ENCODE measurements at regions not wholly inside any gene's neighbourhood (a gene's known extent, or its start where the extent isn't known, plus 50 kb on each side); places are given as distances from the start of the nearest gene placed in this dataset.

DNA sequence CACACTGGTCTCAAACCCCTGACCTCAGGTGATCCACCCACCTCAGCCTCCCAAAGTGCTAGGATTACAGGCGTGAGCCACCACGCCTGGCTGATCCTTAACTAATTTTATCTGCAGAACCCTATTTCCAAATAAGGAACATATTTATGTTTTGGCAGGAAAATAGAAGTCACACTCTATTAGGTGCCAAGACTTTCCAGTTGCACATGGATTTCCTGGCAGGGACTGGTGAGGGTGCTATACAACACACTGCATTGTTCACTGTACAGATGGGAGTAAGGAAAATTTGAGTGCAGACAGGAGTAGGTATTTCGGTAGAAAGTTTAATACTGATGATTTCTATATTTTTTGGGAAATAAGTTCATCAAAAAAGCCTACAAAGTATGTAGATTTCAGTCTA, 605.3 kb upstream of the B3GALT2 start:
- Mint-ChIP-seq H3K27me3 (ENCODE audit: low read depth) (no peaks in the 10 kb centered on the region), H3K9me3 (peaks cover 4% of the 10 kb centered on the region), H3K4me3 (no peak overlapping the region), H3K4me1 (ENCODE audit: low read depth) (peaks cover 1% of the 10 kb centered on the region), H3K27ac (no peak overlapping the region), H3K36me3 (ENCODE audit: low read depth) (no peaks in the 10 kb centered on the region)
- no peak for DNase-seq (ENCODE audit: low spot score)

DNA sequence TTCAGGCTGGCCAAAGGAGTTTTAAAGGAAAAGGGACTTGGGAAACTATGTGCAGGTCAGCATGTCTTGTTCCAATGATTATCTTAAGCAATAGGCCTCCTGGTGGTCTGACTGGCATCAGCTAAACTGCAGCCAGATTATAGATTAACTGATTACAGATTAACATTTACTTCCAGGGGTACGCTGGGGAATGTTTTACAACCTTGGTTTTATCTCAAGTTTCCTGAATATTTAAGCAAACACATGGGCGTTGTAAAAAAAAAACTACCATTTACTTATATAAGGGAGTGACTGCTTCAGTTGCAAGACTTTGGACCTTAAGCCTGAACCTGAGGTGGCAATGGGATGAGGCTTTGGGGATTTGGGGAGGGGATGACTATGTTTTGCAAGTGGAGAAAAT, 600.6 kb upstream of the B3GALT2 start:
- Mint-ChIP-seq H3K9me3 (no peaks in the 10 kb centered on the region), H3K27ac (no peak overlapping the region), H3K36me3 (ENCODE audit: low read depth) (no peaks in the 10 kb centered on the region), H3K27me3 (ENCODE audit: low read depth) (no peaks in the 10 kb centered on the region), H3K4me3 (no peak overlapping the region), H3K4me1 (ENCODE audit: low read depth) (no peaks in the 10 kb centered on the region)
- no peak for DNase-seq (ENCODE audit: low spot score)

DNA sequence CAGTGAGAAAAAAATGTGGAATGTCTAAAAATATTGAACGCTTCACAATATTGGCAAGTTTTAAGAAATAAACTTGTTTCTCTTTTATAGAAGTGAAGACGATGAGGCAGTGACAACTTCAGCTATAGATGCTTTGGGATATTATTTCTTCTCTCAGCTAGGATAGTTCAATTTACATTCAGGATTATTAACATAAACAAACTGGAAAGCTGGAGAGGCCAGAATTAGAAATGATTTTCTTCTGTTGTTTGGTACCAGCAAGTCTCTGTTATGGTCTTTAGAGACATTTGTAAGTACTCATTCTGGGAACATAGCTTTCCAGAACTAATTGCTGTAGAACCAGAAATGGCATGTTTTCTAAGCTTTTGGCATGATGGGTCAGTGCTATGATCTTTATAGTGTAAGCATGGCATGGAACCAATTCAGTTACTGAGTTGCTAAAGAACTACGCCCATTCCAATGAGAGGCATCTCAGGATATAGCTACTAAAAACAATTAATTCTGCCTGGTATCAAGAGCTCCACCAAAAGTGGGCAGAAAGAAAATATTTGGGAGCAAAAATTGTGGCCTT, 599.5 kb upstream of the B3GALT2 start:
- DNase-seq (ENCODE audit: low spot score): no peak
- Mint-ChIP-seq H3K4me3 (no peak overlapping the region), H3K27me3 (ENCODE audit: low read depth) (no peaks in the 10 kb centered on the region), H3K4me1 (ENCODE audit: low read depth) (no peaks in the 10 kb centered on the region), H3K9me3 (no peaks in the 10 kb centered on the region), H3K36me3 (ENCODE audit: low read depth) (no peaks in the 10 kb centered on the region), H3K27ac (no peak overlapping the region)

DNA sequence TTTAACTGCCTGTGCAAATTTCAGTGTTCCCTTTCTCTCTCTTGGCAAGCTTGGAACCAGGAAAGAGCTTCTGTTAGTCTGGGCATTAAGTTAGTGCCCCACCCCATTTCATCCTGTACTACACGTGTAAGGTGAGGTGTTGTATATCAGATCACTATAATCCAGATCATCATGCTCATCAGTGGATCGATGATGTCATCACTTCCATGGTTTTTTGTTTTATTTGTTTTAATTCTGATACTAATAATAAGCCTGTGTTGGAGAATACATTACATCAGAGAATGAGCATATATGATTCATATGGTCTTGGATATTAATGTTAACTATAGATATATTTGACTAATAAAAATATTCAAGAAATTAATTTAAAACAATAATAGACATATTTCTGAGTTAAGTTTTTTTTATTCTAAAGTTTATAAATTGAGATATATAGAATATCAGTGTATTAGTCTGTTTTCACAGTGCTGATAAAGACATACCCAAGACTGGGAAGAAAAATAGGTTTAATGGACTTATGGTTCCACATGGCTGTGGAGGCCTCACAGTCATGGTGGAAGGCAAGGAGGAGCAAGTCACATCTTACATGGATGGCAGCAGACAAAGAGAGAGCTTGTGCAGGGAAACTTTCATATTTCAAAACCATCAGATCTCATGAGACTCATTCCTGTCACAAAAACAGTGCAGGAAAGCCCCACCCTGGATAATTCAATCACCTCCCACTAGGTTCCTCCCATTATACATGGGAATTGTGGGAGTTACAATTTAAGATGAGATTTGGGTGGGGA, 588.3 kb upstream of the B3GALT2 start:
- no peak overlapping the region for H3K27ac Mint-ChIP-seq
- no peaks in the 10 kb centered on the region for H3K27me3 Mint-ChIP-seq (ENCODE audit: low read depth)
- H3K9me3 Mint-ChIP-seq: peaks cover 35% of the 10 kb centered on the region
- no peak overlapping the region for H3K4me3 Mint-ChIP-seq
- no peak for DNase-seq (ENCODE audit: low spot score)
- H3K4me1 Mint-ChIP-seq (ENCODE audit: low read depth): peaks cover 6% of the 10 kb centered on the region
- peaks cover 7% of the 10 kb centered on the region for H3K36me3 Mint-ChIP-seq (ENCODE audit: low read depth)

DNA sequence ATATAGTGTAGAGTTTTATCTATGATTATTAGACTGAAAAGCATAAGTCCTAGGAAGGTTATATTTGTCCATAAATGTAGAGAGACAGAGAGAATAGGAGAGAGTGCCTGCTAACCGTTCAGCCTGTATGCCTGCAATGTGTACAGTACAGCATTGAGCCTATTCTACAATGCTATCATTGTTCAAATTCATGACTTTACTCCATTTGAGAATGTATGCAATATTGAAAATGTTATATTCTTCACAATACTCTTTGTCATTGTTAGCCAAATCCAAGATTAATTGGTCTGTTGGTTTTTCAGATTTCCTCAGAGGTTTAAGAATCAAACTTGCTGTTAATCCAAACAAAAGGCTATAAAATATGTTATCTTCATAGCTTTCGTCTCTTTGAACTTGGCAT, 585.2 kb upstream of the B3GALT2 start:
- H3K27ac Mint-ChIP-seq: no peak overlapping the region
- peaks cover 6% of the 10 kb centered on the region for H3K4me1 Mint-ChIP-seq (ENCODE audit: low read depth)
- no peak overlapping the region for H3K4me3 Mint-ChIP-seq
- H3K27me3 Mint-ChIP-seq (ENCODE audit: low read depth): no peaks in the 10 kb centered on the region
- H3K9me3 Mint-ChIP-seq: peaks cover 32% of the 10 kb centered on the region
- no peak for DNase-seq (ENCODE audit: low spot score)
- peaks cover 7% of the 10 kb centered on the region for H3K36me3 Mint-ChIP-seq (ENCODE audit: low read depth)

DNA sequence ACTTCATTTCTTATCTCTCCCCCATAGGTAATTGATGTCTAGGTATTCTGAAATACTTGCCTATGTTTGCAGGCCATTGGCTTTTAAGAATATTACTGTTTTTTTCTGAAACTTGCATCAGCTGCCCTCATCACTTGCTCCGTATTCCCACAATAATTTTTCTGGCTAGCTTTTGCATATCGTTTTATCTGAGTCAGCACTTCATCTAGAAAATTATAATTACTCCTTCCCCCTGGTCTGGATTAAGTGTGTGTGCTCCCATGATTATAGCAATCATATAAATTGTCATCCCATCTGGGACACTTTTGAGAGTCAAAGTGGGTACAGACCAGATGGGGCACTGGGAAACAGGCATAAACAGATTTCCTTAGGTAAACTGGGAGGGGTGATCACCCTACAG, 583.2 kb upstream of the B3GALT2 start:
- H3K4me1 Mint-ChIP-seq (ENCODE audit: low read depth): peaks cover 6% of the 10 kb centered on the region
- H3K4me3 Mint-ChIP-seq: no peak overlapping the region
- no peaks in the 10 kb centered on the region for H3K27me3 Mint-ChIP-seq (ENCODE audit: low read depth)
- no peak overlapping the region for H3K27ac Mint-ChIP-seq
- no peak for DNase-seq (ENCODE audit: low spot score)
- peaks cover 2% of the 10 kb centered on the region for H3K36me3 Mint-ChIP-seq (ENCODE audit: low read depth)
- H3K9me3 Mint-ChIP-seq: peaks cover 15% of the 10 kb centered on the region

DNA sequence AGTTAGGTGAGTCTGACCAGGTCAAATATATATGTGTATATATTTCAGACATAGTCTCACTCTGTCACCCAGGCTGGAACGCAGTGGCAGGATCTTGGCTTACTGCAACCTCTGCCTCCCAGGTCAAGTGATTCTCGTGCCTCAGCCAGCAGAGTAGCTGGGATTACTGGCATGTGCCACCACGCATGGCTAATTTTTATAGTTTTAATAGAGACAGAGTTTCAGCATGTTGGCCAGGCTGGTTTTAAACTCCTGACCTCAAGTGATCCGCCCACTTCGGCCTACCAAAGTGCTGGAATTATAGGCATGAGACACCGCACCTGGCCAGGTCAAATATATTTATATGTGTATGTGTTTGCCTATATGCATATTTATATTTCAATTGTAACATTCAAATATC, 581.5 kb upstream of the B3GALT2 start:
- no peaks in the 10 kb centered on the region for H3K27me3 Mint-ChIP-seq (ENCODE audit: low read depth)

DNA sequence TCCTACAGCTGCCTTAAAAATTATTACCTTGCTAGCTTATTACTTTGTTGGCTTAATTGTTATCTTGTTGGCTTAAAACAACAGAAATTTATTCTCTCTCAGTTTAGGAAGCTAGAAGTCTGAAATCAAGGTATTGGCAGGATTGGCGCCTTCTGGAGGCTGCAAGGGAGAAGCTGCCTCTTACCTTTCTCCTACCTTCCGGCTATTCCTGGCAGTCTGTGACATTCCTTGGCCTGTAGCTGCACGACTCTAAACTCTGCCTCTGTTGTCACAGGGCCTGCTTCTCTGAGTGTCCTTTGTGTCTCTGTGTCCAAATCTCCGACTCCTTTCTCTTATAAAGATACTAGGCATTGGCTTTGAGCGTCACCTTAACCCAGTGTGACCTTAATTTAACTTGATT, 579.9 kb upstream of the B3GALT2 start:
- H3K4me3 Mint-ChIP-seq: no peak overlapping the region
- H3K27me3 Mint-ChIP-seq (ENCODE audit: low read depth): no peaks in the 10 kb centered on the region
- no peaks in the 10 kb centered on the region for H3K36me3 Mint-ChIP-seq (ENCODE audit: low read depth)
- H3K4me1 Mint-ChIP-seq (ENCODE audit: low read depth): peaks cover 4% of the 10 kb centered on the region
- no peak for DNase-seq (ENCODE audit: low spot score)
- H3K27ac Mint-ChIP-seq: no peak overlapping the region
- no peaks in the 10 kb centered on the region for H3K9me3 Mint-ChIP-seq

More for the DNA sequence above, 581.5 kb upstream of the B3GALT2 start:
- no peak for DNase-seq (ENCODE audit: low spot score)
- Mint-ChIP-seq H3K4me1 (ENCODE audit: low read depth) (peaks cover 4% of the 10 kb centered on the region), H3K4me3 (no peak overlapping the region), H3K27ac (no peak overlapping the region), H3K36me3 (ENCODE audit: low read depth) (no peaks in the 10 kb centered on the region), H3K9me3 (no peaks in the 10 kb centered on the region)

DNA sequence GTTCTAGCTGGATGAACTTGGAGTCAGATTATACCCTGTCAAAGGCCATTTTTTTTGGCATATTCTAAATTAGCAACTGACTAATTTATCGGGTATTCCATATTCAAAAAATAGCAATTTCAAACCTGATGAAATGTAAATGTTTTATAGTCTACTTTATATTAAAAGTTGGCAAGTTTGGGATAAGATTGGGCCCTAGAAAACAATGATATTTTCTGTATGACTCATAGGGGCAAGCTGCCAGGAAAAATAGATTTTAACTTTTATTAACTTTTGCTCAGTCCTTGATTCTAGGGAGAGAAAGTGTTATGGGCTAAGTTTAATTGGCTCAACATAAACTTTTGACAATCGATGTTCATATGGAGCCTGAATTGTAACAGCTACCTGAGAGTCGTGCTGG, 576.9 kb upstream of the B3GALT2 start:
- H3K4me3 Mint-ChIP-seq: no peak overlapping the region
- DNase-seq (ENCODE audit: low spot score): no peak
- H3K27ac Mint-ChIP-seq: no peak overlapping the region
- H3K27me3 Mint-ChIP-seq (ENCODE audit: low read depth): no peaks in the 10 kb centered on the region
- no peaks in the 10 kb centered on the region for H3K4me1 Mint-ChIP-seq (ENCODE audit: low read depth)
- no peaks in the 10 kb centered on the region for H3K36me3 Mint-ChIP-seq (ENCODE audit: low read depth)
- no peaks in the 10 kb centered on the region for H3K9me3 Mint-ChIP-seq

DNA sequence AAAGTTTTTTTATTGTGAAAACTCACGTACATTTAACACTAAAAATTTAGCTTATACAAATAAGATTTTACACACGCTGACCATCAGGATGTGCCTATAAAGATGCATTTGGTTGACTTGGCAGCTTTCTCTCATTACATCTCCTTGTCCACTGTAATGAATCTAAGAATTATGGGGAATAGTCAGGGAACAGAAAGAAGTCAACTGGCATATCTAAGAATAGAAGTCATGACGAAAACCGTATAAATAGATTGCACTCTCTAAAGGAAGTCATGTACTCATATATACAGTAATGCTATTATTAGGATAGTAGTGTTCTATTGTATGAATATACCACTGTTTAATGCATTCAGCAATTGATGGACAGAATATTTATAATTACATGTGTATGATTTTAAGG, 575.8 kb upstream of the B3GALT2 start:
- Mint-ChIP-seq H3K36me3 (ENCODE audit: low read depth) (no peaks in the 10 kb centered on the region), H3K4me3 (no peak overlapping the region), H3K4me1 (ENCODE audit: low read depth) (no peaks in the 10 kb centered on the region), H3K9me3 (no peaks in the 10 kb centered on the region), H3K27me3 (ENCODE audit: low read depth) (no peaks in the 10 kb centered on the region), H3K27ac (no peak overlapping the region)
- no peak for DNase-seq (ENCODE audit: low spot score)

DNA sequence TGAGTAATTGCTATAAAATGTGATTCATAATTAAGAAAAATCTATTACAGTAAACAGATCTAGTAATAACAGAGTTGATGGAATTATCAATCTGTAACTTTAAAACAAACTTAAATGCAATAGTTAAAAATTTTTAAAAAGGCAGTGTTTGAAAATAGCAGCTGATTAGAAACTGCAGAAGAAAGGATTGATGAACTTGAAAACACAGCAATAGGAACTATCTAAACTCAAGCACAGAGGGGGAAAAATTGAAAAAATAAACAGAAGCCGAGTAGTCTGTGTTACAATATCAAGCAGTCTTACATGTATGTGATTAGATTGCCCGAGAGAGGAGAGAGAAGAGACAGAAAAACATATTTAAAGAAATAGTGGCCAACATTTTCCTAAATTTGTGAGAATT, 569.0 kb upstream of the B3GALT2 start:
- Mint-ChIP-seq H3K4me1 (ENCODE audit: low read depth) (no peaks in the 10 kb centered on the region), H3K27ac (no peak overlapping the region), H3K27me3 (ENCODE audit: low read depth) (no peaks in the 10 kb centered on the region), H3K4me3 (no peak overlapping the region), H3K9me3 (peaks cover 13% of the 10 kb centered on the region), H3K36me3 (ENCODE audit: low read depth) (no peaks in the 10 kb centered on the region)
- DNase-seq (ENCODE audit: low spot score): no peak

DNA sequence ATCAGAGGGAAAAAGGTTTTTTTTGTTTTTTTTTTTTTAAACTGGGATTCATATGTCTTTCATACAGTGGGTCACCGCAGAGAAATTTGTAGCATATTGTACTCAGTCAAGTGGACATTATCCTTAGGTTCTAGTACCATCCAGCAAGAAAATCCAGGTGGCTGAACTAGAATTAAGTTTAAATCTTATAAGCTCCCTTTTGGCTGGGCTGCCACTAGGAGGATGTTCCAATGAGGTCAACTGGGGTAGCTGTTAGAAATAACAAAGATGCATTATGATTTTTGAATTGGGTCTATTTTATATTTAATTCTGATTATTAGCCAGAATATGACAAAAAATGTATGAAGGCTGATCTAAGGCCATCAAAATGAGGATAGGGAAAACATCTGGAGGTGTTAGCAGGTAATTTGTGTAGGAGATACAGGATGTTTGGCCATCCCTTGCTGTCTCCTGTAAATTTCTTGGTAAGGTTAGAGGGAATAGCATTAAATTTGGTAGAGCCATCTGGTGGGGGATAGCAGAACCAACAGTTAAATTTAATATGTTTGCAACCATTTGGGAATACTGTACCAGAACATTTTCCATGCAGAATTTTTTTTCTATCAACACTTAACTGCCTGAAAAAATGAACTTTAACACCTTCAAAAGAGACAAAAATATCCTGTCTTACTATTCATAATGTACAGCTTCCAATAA, 568.5 kb upstream of the B3GALT2 start:
- Mint-ChIP-seq H3K4me1 (ENCODE audit: low read depth) (no peaks in the 10 kb centered on the region), H3K9me3 (peaks cover 13% of the 10 kb centered on the region), H3K4me3 (no peak overlapping the region), H3K27ac (no peak overlapping the region), H3K36me3 (ENCODE audit: low read depth) (no peaks in the 10 kb centered on the region), H3K27me3 (ENCODE audit: low read depth) (no peaks in the 10 kb centered on the region)
- DNase-seq (ENCODE audit: low spot score): no peak

DNA sequence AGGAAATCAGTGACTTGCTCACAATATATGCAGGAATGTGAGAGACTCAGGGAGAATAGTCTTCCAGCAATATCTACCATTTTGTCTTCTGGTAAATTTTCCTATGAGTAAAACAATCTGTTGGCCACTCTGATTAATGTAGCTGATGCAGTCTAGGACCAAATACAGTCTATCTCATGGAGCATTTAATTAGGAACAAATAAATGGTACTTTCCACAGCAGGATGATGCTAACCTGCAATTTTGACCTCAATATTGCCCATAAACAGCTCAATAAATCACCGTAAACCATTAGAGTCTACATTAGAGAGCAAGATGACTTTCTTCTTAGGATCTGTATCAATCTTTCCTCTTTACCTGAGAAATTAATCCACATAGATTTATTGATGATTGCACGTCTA, 567.7 kb upstream of the B3GALT2 start:
- Mint-ChIP-seq H3K4me1 (ENCODE audit: low read depth) (no peaks in the 10 kb centered on the region), H3K27ac (no peak overlapping the region), H3K27me3 (ENCODE audit: low read depth) (no peaks in the 10 kb centered on the region), H3K36me3 (ENCODE audit: low read depth) (no peaks in the 10 kb centered on the region), H3K9me3 (peaks cover 13% of the 10 kb centered on the region), H3K4me3 (no peak overlapping the region)
- DNase-seq (ENCODE audit: low spot score): no peak

DNA sequence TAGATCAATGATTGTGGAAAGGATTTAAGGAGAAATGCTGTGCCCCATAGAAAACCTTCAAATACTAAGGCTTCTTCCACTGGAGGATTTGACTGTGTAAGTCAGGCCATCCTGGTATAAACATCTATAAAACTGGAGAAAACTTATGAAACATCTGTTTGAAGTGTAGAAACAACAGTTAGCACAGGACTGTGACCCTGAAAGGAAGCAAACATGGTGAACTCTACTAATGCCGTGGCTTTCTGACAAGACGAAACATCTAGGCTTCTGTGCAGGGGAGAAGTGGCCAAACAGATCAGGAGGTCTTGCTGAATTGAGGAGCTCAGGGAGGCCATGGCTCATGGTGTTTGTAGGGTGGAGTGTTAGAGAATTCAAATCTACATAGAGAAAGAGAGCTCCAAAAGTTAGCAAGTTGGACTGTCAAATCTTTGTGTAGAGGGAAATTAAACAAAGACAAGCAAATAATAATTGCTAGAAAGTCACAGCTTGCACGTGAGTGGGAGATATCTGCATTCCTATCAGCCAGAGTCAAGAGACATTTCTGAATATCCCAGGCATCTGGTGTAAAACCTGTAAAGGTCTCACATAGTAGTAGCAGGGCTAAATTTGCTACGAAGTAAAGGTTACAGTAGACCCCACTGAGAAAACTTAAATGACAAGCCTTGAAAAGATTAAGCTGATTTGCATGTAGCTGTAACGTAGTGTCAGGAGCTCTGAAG, 566.8 kb upstream of the B3GALT2 start:
- DNase-seq (ENCODE audit: low spot score): no peak
- Mint-ChIP-seq H3K27ac (no peak overlapping the region), H3K4me3 (no peak overlapping the region), H3K36me3 (ENCODE audit: low read depth) (no peaks in the 10 kb centered on the region), H3K4me1 (ENCODE audit: low read depth) (no peaks in the 10 kb centered on the region), H3K27me3 (ENCODE audit: low read depth) (no peaks in the 10 kb centered on the region), H3K9me3 (peaks cover 13% of the 10 kb centered on the region)
